ENCODE measurements at regions not wholly inside any gene's neighbourhood (a gene's known extent, or its start where the extent isn't known, plus 50 kb on each side); places are given as distances from the start of the nearest gene placed in this dataset.

- DNase-seq (ENCODE audit: low read depth in 1 of 2, low spot score in 1 of 2), result no peak
- TF ChIP-seq POLR2AphosphoS5 (IDR thresholded peaks at IDR 0.05; ENCODE audit: low read depth) (no peak), REST (IDR thresholded peaks at IDR 0.05; ENCODE audit: insufficient replicate concordance, low read depth) (no peak), GABPA (IDR thresholded peaks at IDR 0.05; ENCODE audit: low read depth) (no peak), SPI1 (IDR thresholded peaks at IDR 0.05; ENCODE audit: borderline replicate concordance, low read depth) (no peak), CTCF (IDR thresholded peaks at IDR 0.05; ENCODE audit: insufficient read depth, low read length) (no peak)
- peaks cover 5% of the 10 kb centered on the region for H3K27me3 ChIP-seq (ENCODE audit: insufficient read depth, poor library complexity, severe bottlenecking)
- H3K27ac ChIP-seq (replicated peaks), result no peak overlapping the region
- no peak overlapping the region for H3K4me3 ChIP-seq (replicated peaks; ENCODE audit: insufficient read depth, low read length)
Observed at GRCh38 chr1:233496993-233497392, 116.9 kb upstream of the KCNK1 start.

- Histone ChIP-seq H3K27me3 (ENCODE audit: insufficient read depth, poor library complexity, severe bottlenecking) (peaks cover 5% of the 10 kb centered on the region), H3K4me3 (replicated peaks; ENCODE audit: insufficient read depth, low read length) (no peak overlapping the region), H3K27ac (replicated peaks) (no peak overlapping the region)
- DNase-seq (ENCODE audit: low read depth in 1 of 2, low spot score in 1 of 2), result no peak
- TF ChIP-seq CTCF (IDR thresholded peaks at IDR 0.05; ENCODE audit: insufficient read depth, low read length), result no peak
- no peak for TF ChIP-seq REST (IDR thresholded peaks at IDR 0.05; ENCODE audit: insufficient replicate concordance, low read depth)
- TF ChIP-seq GABPA (IDR thresholded peaks at IDR 0.05; ENCODE audit: low read depth), result no peak
- TF ChIP-seq POLR2AphosphoS5 (IDR thresholded peaks at IDR 0.05; ENCODE audit: low read depth), result no peak
- no peak for TF ChIP-seq SPI1 (IDR thresholded peaks at IDR 0.05; ENCODE audit: borderline replicate concordance, low read depth)
Observed at GRCh38 chr1:233497679-233498078, 116.2 kb upstream of the KCNK1 start.

- Histone ChIP-seq H3K4me3 (replicated peaks; ENCODE audit: insufficient read depth, low read length) (no peak overlapping the region), H3K27ac (replicated peaks) (no peak overlapping the region), H3K27me3 (ENCODE audit: insufficient read depth, poor library complexity, severe bottlenecking) (peaks cover 3% of the 10 kb centered on the region)
- DNase-seq (ENCODE audit: low read depth in 1 of 2, low spot score in 1 of 2), result no peak
- no peak for TF ChIP-seq SPI1 (IDR thresholded peaks at IDR 0.05; ENCODE audit: borderline replicate concordance, low read depth)
- no peak for TF ChIP-seq POLR2AphosphoS5 (IDR thresholded peaks at IDR 0.05; ENCODE audit: low read depth)
- TF ChIP-seq REST (IDR thresholded peaks at IDR 0.05; ENCODE audit: insufficient replicate concordance, low read depth), result no peak
- TF ChIP-seq GABPA (IDR thresholded peaks at IDR 0.05; ENCODE audit: low read depth), result no peak
- TF ChIP-seq CTCF (IDR thresholded peaks at IDR 0.05; ENCODE audit: insufficient read depth, low read length), result no peak
Observed at GRCh38 chr1:233500106-233500505, 113.8 kb upstream of the KCNK1 start.
